GM12891 (cell line): ENCODE measurements at regions not wholly inside any gene's neighbourhood (a gene's known extent, or its start where the extent isn't known, plus 50 kb on each side); places are given as distances from the start of the nearest gene placed in this dataset.

Source experiments
- POLR2A ChIP-seq: IDR thresholded peaks from 2 replicates; pipeline ENCODE4 v1.6.1; 2011; ENCODE audit warnings: low read depth, low read length, control low read depth
- POLR2AphosphoS5 ChIP-seq: IDR thresholded peaks from 2 replicates; pipeline ENCODE4 v1.6.1; 2011; ENCODE audit warnings: low read depth, low read length, control low read depth
- SPI1 ChIP-seq: IDR thresholded peaks from 2 replicates; pipeline ENCODE4 v1.6.1; 2011; ENCODE audit warnings: low read depth, low read length, control low read depth
- TAF1 ChIP-seq: IDR thresholded peaks from 2 replicates; pipeline ENCODE4 v1.6.1; 2011; ENCODE audit warnings: low read depth, low read length, control low read depth

- TF ChIP-seq POLR2AphosphoS5: no peak
- TF ChIP-seq POLR2A: no peak
- TF ChIP-seq TAF1: no peak
- no peak for TF ChIP-seq SPI1
Measured at GRCh38 chrY:12348181-12348580, 352.9 kb upstream of the USP9Y start.
